ENCODE measurements at regions not wholly inside any gene's neighbourhood (a gene's known extent, or its start where the extent isn't known, plus 50 kb on each side); places are given as distances from the start of the nearest gene placed in this dataset.

GRCh38 chr2:204445149-204445548 lies 100.1 kb upstream of the PARD3B start:
- TF ChIP-seq CTCF (IDR thresholded peaks at IDR 0.05): no peak
- TF ChIP-seq, protein P1, sequence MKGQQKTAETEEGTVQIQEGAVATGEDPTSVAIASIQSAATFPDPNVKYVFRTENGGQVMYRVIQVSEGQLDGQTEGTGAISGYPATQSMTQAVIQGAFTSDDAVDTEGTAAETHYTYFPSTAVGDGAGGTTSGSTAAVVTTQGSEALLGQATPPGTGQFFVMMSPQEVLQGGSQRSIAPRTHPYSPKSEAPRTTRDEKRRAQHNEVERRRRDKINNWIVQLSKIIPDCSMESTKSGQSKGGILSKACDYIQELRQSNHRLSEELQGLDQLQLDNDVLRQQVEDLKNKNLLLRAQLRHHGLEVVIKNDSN (CRISPR knock-in tag; IDR thresholded peaks at IDR 0.05): no peak
- no peak for TF ChIP-seq TP53 (CRISPR knock-in tag; IDR thresholded peaks at IDR 0.05)
- TF ChIP-seq, protein P2, sequence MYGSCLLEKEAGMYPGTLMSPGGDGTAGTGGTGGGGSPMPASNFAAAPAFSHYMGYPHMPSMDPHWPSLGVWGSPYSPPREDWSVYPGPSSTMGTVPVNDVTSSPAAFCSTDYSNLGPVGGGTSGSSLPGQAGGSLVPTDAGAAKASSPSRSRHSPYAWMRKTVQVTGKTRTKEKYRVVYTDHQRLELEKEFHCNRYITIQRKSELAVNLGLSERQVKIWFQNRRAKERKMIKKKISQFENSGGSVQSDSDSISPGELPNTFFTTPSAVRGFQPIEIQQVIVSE (CRISPR knock-in tag; IDR thresholded peaks at IDR 0.05; ENCODE audit: borderline replicate concordance): no peak
- no peak for TF ChIP-seq JUN (CRISPR knock-in tag; IDR thresholded peaks at IDR 0.05)
- no peak for TF ChIP-seq OVOL2 (CRISPR knock-in tag; IDR thresholded peaks at IDR 0.05; ENCODE audit: borderline replicate concordance)
- TF ChIP-seq, protein P3, sequence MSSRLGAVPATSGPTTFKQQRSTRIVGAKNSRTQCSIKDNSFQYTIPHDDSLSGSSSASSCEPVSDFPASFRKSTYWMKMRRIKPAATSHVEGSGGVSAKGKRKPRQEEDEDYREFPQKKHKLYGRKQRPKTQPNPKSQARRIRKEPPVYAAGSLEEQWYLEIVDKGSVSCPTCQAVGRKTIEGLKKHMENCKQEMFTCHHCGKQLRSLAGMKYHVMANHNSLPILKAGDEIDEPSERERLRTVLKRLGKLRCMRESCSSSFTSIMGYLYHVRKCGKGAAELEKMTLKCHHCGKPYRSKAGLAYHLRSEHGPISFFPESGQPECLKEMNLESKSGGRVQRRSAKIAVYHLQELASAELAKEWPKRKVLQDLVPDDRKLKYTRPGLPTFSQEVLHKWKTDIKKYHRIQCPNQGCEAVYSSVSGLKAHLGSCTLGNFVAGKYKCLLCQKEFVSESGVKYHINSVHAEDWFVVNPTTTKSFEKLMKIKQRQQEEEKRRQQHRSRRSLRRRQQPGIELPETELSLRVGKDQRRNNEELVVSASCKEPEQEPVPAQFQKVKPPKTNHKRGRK (CRISPR knock-in tag; IDR thresholded peaks at IDR 0.05; ENCODE audit: borderline replicate concordance): no peak
- no peak for TF ChIP-seq TCF7 (CRISPR knock-in tag; IDR thresholded peaks at IDR 0.05; ENCODE audit: low read depth)
- TF ChIP-seq NR3C1 (CRISPR knock-in tag; conservative IDR thresholded peaks at IDR 0.05; ENCODE audit: low read depth): no peak
- no peak for TF ChIP-seq ZBTB21 (CRISPR knock-in tag; IDR thresholded peaks at IDR 0.05; ENCODE audit: borderline replicate concordance)
- no peak for TF ChIP-seq ATF1 (CRISPR knock-in tag; IDR thresholded peaks at IDR 0.05)
- TF ChIP-seq CREM (CRISPR knock-in tag; IDR thresholded peaks at IDR 0.05): no peak
- TF ChIP-seq, protein P4, sequence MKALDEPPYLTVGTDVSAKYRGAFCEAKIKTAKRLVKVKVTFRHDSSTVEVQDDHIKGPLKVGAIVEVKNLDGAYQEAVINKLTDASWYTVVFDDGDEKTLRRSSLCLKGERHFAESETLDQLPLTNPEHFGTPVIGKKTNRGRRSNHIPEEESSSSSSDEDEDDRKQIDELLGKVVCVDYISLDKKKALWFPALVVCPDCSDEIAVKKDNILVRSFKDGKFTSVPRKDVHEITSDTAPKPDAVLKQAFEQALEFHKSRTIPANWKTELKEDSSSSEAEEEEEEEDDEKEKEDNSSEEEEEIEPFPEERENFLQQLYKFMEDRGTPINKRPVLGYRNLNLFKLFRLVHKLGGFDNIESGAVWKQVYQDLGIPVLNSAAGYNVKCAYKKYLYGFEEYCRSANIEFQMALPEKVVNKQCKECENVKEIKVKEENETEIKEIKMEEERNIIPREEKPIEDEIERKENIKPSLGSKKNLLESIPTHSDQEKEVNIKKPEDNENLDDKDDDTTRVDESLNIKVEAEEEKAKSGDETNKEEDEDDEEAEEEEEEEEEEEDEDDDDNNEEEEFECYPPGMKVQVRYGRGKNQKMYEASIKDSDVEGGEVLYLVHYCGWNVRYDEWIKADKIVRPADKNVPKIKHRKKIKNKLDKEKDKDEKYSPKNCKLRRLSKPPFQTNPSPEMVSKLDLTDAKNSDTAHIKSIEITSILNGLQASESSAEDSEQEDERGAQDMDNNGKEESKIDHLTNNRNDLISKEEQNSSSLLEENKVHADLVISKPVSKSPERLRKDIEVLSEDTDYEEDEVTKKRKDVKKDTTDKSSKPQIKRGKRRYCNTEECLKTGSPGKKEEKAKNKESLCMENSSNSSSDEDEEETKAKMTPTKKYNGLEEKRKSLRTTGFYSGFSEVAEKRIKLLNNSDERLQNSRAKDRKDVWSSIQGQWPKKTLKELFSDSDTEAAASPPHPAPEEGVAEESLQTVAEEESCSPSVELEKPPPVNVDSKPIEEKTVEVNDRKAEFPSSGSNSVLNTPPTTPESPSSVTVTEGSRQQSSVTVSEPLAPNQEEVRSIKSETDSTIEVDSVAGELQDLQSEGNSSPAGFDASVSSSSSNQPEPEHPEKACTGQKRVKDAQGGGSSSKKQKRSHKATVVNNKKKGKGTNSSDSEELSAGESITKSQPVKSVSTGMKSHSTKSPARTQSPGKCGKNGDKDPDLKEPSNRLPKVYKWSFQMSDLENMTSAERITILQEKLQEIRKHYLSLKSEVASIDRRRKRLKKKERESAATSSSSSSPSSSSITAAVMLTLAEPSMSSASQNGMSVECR (CRISPR knock-in tag; IDR thresholded peaks at IDR 0.05; ENCODE audit: borderline replicate concordance): no peak
- TF ChIP-seq CREB1 (CRISPR knock-in tag; IDR thresholded peaks at IDR 0.05): no peak
